Sigmoid colon (tissue), 6 donors: ENCODE measurements at regions not wholly inside any gene's neighbourhood (a gene's known extent, or its start where the extent isn't known, plus 50 kb on each side); places are given as distances from the start of the nearest gene placed in this dataset.

Experiments
- DNase-seq: peaks from one replicate; pipeline ENCODE4 v3.0.0-alpha.2; 2019
- H3K27ac ChIP-seq, 4 donors: fragments of 200-600 bp; sonication (generic); one replicate each; pipeline ENCODE4 v1.5.1; 2016 to 2019; ENCODE audit warnings: mild to moderate bottlenecking in 1 of 4
- H3K27me3 ChIP-seq, 3 donors: fragments of 200-600 bp; sonication (generic); one replicate each; pipeline ENCODE4 v1.5.1; 2019; ENCODE audit warnings: mild to moderate bottlenecking in 1 of 3
- H3K36me3 ChIP-seq, 4 donors: fragments of 200-600 bp; sonication (generic); one replicate each; pipeline ENCODE4 v1.5.1; 2016 to 2019
- H3K4me1 ChIP-seq, 4 donors: fragments of 200-600 bp; sonication (generic); one replicate each; pipeline ENCODE4 v1.5.1; 2017 to 2019
- H3K4me3 ChIP-seq, 4 donors: fragments of 200-600 bp; sonication (generic); one replicate each; pipeline ENCODE4 v1.5.1; 2017 to 2019; ENCODE audit warnings: mild to moderate bottlenecking in 2 of 4, moderate library complexity in 1 of 4
- H3K9me3 ChIP-seq, 4 donors: fragments of 200-600 bp in 3 of 4; sonication (generic) in 3 of 4; one replicate each; pipeline versions ENCODE4 v1.5.1 to v1.6.1; 2013 to 2019
- EP300 ChIP-seq, 4 donors: sonication (generic); formaldehyde crosslinking; IDR thresholded peaks; one replicate each; pipeline ENCODE4 v1.6.1; 2017; ENCODE audit warnings: antibody characterized with exemption in 4 of 4
- POLR2A ChIP-seq, 2 donors: fragments of 450-650 bp; IDR thresholded peaks; one replicate each; pipeline ENCODE4 v1.6.1; 2016; ENCODE audit warnings: antibody characterized with exemption in 2 of 2, mild to moderate bottlenecking in 2 of 2, moderate library complexity in 2 of 2
- POLR2AphosphoS5 ChIP-seq, 4 donors: sonication (generic); formaldehyde crosslinking; IDR thresholded peaks; one replicate each; pipeline ENCODE4 v1.6.1; 2017; ENCODE audit warnings: antibody characterized with exemption in 4 of 4
- WGBS, 2 donors: extraction: QIAGEN DNeasy Blood & Tissue Kit; methylation state at CpG; one replicate each; pipeline ENCODE4 v1.1.7; 2013; 5-methylcytosine and 5-hydroxymethylcytosine counted together
- intact Hi-C: fragments of 100-400 bp; cut with DNase I; formaldehyde crosslinking; loops from one replicate; pipeline ENCODE4 v1.15.1; 2023
- TF ChIP-seq, protein P1 (sequence below), 4 experiments: fragments of 450-650 bp in 3 of 4; fragments of 200-600 bp in 1 of 4; IDR thresholded peaks; one replicate each; pipeline ENCODE4 v1.5.1; 2016 to 2019; ENCODE audit warnings: antibody characterized with exemption in 4 of 4, mild to moderate bottlenecking in 3 of 4, moderate library complexity in 2 of 4
- donor health status: healthy with polysubstance abuse.
- donor health status: healthy.

DNA sequence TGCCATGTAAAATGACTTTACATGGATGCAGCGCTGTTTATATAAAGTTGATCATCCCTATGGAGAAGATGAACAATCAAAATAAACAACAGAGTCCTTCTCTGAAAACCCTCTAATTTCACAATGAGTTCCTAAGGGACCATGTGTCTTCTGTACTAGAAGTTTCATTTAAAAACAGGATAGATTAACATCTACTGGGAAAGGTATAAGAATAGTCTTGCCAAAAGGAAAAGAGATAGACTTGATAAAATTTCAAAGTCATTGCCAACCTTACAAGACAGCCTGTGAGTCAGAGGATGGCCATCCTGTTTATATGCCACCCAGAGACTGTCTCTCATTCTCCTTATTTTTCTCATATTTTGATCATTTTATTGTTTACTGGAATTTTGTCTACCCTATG lies 367.1 kb upstream of the PDE4D start:
- DNase-seq, result no peak
- 94 to 98% methylated on average over 1 of the region's 1 CpG for WGBS, 2 donors
- TF ChIP-seq POLR2A (IDR thresholded peaks at IDR 0.05) (no peak), EP300 (IDR thresholded peaks at IDR 0.05) (no peak), POLR2AphosphoS5 (IDR thresholded peaks at IDR 0.05) (no peak)
- TF ChIP-seq, protein P1, sequence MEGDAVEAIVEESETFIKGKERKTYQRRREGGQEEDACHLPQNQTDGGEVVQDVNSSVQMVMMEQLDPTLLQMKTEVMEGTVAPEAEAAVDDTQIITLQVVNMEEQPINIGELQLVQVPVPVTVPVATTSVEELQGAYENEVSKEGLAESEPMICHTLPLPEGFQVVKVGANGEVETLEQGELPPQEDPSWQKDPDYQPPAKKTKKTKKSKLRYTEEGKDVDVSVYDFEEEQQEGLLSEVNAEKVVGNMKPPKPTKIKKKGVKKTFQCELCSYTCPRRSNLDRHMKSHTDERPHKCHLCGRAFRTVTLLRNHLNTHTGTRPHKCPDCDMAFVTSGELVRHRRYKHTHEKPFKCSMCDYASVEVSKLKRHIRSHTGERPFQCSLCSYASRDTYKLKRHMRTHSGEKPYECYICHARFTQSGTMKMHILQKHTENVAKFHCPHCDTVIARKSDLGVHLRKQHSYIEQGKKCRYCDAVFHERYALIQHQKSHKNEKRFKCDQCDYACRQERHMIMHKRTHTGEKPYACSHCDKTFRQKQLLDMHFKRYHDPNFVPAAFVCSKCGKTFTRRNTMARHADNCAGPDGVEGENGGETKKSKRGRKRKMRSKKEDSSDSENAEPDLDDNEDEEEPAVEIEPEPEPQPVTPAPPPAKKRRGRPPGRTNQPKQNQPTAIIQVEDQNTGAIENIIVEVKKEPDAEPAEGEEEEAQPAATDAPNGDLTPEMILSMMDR (IDR thresholded peaks at IDR 0.05), result no peak
- Histone ChIP-seq H3K27ac (no peak overlapping the region), H3K27me3 (no peaks in the 10 kb centered on the region), H3K36me3 (no peaks in the 10 kb centered on the region), H3K9me3 (no peaks in the 10 kb centered on the region), H3K4me1 (no peaks in the 10 kb centered on the region), H3K4me3 (no peak overlapping the region)
- intact Hi-C loops, result no loop called here

GRCh38 chr5:60259730-60260129 lies 366.2 kb upstream of the PDE4D start:
- no peak overlapping the region for H3K27ac ChIP-seq
- DNase-seq, result no peak
- 24 to 35% methylated on average over 3 of the region's 3 CpGs for WGBS, 2 donors
- no peaks in the 10 kb centered on the region for H3K9me3 ChIP-seq
- H3K4me1 ChIP-seq, result no peaks in the 10 kb centered on the region
- no peak overlapping the region for H3K4me3 ChIP-seq
- no peaks in the 10 kb centered on the region for H3K27me3 ChIP-seq
- intact Hi-C loops, result no loop called here
- no peaks in the 10 kb centered on the region for H3K36me3 ChIP-seq
- TF ChIP-seq, protein P1 (IDR thresholded peaks at IDR 0.05), result no peak
- no peak for TF ChIP-seq POLR2A (IDR thresholded peaks at IDR 0.05)
- no peak for TF ChIP-seq POLR2AphosphoS5 (IDR thresholded peaks at IDR 0.05)
- TF ChIP-seq EP300 (IDR thresholded peaks at IDR 0.05), result no peak

GRCh38 chr5:60257596-60258271 lies 364.2 kb upstream of the PDE4D start:
- TF ChIP-seq, protein P1 (IDR thresholded peaks at IDR 0.05), result no peak
- no peaks in the 10 kb centered on the region for H3K27me3 ChIP-seq
- H3K4me1 ChIP-seq, result no peaks in the 10 kb centered on the region
- no peaks in the 10 kb centered on the region for H3K36me3 ChIP-seq
- intact Hi-C loops, result no loop called here
- DNase-seq, result no peak
- no peak overlapping the region for H3K4me3 ChIP-seq
- H3K27ac ChIP-seq, result no peak overlapping the region
- WGBS, 2 donors, result 73 to 79% methylated on average over 5 of the region's 5 CpGs
- no peaks in the 10 kb centered on the region for H3K9me3 ChIP-seq

DNA sequence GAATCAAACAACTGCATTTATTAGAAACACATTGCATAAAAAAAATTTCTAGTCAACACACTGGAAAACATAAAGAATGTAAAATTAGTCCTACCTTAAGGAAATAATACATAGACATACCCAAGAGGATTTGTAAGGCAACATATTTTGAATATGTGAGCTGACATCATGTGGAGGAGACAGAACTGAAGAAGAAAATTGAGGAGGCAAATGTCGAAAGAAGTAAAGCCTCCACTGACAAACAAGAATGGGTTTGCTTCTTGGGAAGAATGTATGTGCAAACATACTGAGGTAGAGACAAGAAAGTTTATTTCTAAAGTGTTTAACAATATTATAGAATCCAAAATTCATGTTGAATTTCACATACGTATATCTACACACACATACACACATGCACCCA lies 363.0 kb upstream of the PDE4D start:
- no peak for TF ChIP-seq POLR2A (IDR thresholded peaks at IDR 0.05)
- no peak for TF ChIP-seq EP300 (IDR thresholded peaks at IDR 0.05)
- TF ChIP-seq POLR2AphosphoS5 (IDR thresholded peaks at IDR 0.05), result no peak
- TF ChIP-seq, protein P1 (IDR thresholded peaks at IDR 0.05), result no peak
- H3K9me3 ChIP-seq, result no peaks in the 10 kb centered on the region
- H3K36me3 ChIP-seq, result no peaks in the 10 kb centered on the region
- H3K4me3 ChIP-seq, result no peak overlapping the region
- WGBS, 2 donors, result 91% methylated on average over 2 of the region's 2 CpGs
- intact Hi-C loops, result no loop called here
- H3K27me3 ChIP-seq, result no peaks in the 10 kb centered on the region
- no peak for DNase-seq
- H3K4me1 ChIP-seq, result no peaks in the 10 kb centered on the region
- H3K27ac ChIP-seq, result no peak overlapping the region

DNA sequence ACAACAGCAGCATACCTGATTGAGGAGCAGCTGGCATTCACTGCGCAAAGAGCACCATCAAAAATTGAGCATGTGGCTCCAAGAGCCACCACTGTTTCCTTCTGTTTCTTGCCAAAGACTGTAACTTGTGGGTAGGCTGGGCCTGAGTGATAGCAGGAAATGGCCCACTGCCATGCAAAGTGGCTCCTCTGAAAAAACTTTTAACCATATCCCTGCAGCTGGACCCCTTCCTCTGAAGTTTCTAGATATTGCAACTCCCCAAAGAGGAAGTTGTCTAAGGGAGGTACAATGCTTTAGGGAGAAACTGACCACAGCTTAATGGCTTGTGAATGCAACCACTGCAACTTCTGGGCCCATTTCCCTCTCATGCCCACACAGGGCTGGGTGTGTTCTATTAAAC lies 355.4 kb upstream of the PDE4D start:
- WGBS, 2 donors, result 36 to 59% methylated on average over 1 of the region's 1 CpG
- H3K27ac ChIP-seq, result no peak overlapping the region
- DNase-seq, result no peak

More for the DNA sequence above, 355.4 kb upstream of the PDE4D start:
- intact Hi-C loops, result no loop called here
- no peaks in the 10 kb centered on the region for H3K4me1 ChIP-seq
- H3K9me3 ChIP-seq, result no peaks in the 10 kb centered on the region
- no peaks in the 10 kb centered on the region for H3K36me3 ChIP-seq
- H3K27me3 ChIP-seq, result no peaks in the 10 kb centered on the region
- H3K4me3 ChIP-seq, result no peak overlapping the region
- no peak for TF ChIP-seq POLR2AphosphoS5 (IDR thresholded peaks at IDR 0.05)
